HG02852 (cell line): ENCODE measurements at regions not wholly inside any gene's neighbourhood (a gene's known extent, or its start where the extent isn't known, plus 50 kb on each side); places are given as distances from the start of the nearest gene placed in this dataset.

Experiments
- ATAC-seq: cut with Tn5 transposase; IDR thresholded peaks from one replicate; pipeline ENCODE4 v1.9.1; 2021; ENCODE audit warnings: mild to moderate bottlenecking, moderate library complexity; ENCODE audit not compliant: unreplicated experiment

GRCh38 chr12:116401565-116401964 is 124.1 kb upstream of the MED13L start:
- no peak for ATAC-seq

- ATAC-seq = no peak
These were observed 124.9 kb upstream of the MED13L start for GRCh38 chr12:116402163-116402939.

- ATAC-seq = no peak
These were observed 126.1 kb upstream of the MED13L start for GRCh38 chr12:116403546-116403945.

GRCh38 chr12:116404247-116404646 is 126.8 kb upstream of the MED13L start:
- no peak for ATAC-seq

- no peak for ATAC-seq
These were observed 127.6 kb upstream of the MED13L start for GRCh38 chr12:116404913-116405611.

GRCh38 chr12:116406529-116406928 is 129.0 kb upstream of the MED13L start:
- ATAC-seq = no peak

GRCh38 chr12:116408489-116409250 is 131.2 kb upstream of the MED13L start:
- no peak for ATAC-seq

GRCh38 chr12:116411977-116412376 is 134.5 kb upstream of the MED13L start:
- ATAC-seq = no peak

- ATAC-seq = no peak
These were observed 137.4 kb upstream of the MED13L start for GRCh38 chr12:116414891-116415290.

GRCh38 chr12:116415408-116416108 is 138.1 kb upstream of the MED13L start:
- ATAC-seq = no peak

GRCh38 chr12:116416166-116416565 is 138.7 kb upstream of the MED13L start:
- ATAC-seq = no peak

GRCh38 chr12:116418551-116418950 is 140.6 kb upstream of the MAP1LC3B2 start:
- ATAC-seq = no peak

GRCh38 chr12:116420227-116420880 is 138.8 kb upstream of the MAP1LC3B2 start:
- no peak for ATAC-seq

- no peak for ATAC-seq
These were observed 137.2 kb upstream of the MAP1LC3B2 start for GRCh38 chr12:116421785-116422538.

GRCh38 chr12:116423094-116423493 is 136.1 kb upstream of the MAP1LC3B2 start:
- ATAC-seq = no peak

- no peak for ATAC-seq
These were observed 133.7 kb upstream of the MAP1LC3B2 start for GRCh38 chr12:116425256-116426193.

GRCh38 chr12:116426391-116427136 is 132.6 kb upstream of the MAP1LC3B2 start:
- no peak for ATAC-seq
